ENCODE measurements at regions not wholly inside any gene's neighbourhood (a gene's known extent, or its start where the extent isn't known, plus 50 kb on each side); places are given as distances from the start of the nearest gene placed in this dataset.

GRCh38 chr22:44605486-44605885 is 96.5 kb upstream of the PRR5 start:
- TF ChIP-seq, protein P1, sequence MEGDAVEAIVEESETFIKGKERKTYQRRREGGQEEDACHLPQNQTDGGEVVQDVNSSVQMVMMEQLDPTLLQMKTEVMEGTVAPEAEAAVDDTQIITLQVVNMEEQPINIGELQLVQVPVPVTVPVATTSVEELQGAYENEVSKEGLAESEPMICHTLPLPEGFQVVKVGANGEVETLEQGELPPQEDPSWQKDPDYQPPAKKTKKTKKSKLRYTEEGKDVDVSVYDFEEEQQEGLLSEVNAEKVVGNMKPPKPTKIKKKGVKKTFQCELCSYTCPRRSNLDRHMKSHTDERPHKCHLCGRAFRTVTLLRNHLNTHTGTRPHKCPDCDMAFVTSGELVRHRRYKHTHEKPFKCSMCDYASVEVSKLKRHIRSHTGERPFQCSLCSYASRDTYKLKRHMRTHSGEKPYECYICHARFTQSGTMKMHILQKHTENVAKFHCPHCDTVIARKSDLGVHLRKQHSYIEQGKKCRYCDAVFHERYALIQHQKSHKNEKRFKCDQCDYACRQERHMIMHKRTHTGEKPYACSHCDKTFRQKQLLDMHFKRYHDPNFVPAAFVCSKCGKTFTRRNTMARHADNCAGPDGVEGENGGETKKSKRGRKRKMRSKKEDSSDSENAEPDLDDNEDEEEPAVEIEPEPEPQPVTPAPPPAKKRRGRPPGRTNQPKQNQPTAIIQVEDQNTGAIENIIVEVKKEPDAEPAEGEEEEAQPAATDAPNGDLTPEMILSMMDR (IDR thresholded peaks at IDR 0.05) = no peak
- no peak for TF ChIP-seq POLR2A (IDR thresholded peaks at IDR 0.05)

All from Peyer's patch (tissue), 4 donors.